HS-5 (cell line): ENCODE measurements at regions not wholly inside any gene's neighbourhood (a gene's known extent, or its start where the extent isn't known, plus 50 kb on each side); places are given as distances from the start of the nearest gene placed in this dataset.

Source experiments
- DNase-seq: peaks from one replicate; pipeline ENCODE4 v3.0.0-alpha.2; 2012; ENCODE audit warnings: low read depth

DNA sequence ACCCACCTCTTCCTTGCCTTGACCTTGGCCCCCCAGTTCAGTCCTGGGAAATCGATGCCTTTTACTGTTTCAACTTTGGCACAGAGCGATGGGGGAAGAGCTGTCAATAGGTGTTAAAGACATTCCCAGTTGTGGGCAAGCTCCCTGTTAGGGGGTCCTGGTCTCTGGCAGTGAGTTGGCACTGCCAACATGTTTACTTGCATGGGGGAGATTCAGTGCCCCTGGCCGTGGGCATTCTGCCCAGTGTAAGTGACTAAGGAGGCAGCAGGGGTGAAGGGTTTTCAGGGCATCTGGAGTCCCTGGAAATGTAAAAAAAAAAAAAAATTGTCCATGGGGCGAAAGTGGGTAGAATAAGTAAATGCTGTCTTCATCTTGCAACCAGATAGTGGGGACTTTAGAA, 407.0 kb downstream of the PTPRU start:
- DNase-seq, result no peak

GRCh38 chr1:29642519-29642918, 406.2 kb downstream of the PTPRU start:
- DNase-seq, result no peak

DNA sequence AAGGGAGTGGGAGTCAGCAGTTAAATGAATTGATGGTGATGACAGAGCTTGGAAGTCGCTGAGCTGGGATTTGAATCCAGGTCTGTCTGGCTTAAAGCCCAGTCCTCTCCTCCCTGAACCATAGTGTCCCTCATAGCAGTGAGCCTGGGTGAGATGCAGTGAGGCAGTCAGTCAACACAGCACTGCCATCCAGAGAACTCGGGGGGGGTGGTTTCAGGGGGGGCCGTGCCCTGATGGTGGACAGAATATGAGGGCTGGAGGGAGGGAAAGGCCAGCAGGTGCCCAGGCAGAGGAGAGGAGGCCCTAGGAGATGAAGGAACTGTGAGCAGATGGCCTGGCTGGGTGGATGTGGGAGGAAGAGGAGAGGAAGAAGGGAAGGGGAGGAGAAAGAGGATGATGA, 405.6 kb downstream of the PTPRU start:
- no peak for DNase-seq

GRCh38 chr1:29640428-29640785, 404.1 kb downstream of the PTPRU start:
- no peak for DNase-seq

GRCh38 chr1:29639741-29640427, 403.6 kb downstream of the PTPRU start:
- DNase-seq, result peak; percentile 36

- DNase-seq, result no peak
These were observed 402.9 kb downstream of the PTPRU start for GRCh38 chr1:29639156-29639736.

DNA sequence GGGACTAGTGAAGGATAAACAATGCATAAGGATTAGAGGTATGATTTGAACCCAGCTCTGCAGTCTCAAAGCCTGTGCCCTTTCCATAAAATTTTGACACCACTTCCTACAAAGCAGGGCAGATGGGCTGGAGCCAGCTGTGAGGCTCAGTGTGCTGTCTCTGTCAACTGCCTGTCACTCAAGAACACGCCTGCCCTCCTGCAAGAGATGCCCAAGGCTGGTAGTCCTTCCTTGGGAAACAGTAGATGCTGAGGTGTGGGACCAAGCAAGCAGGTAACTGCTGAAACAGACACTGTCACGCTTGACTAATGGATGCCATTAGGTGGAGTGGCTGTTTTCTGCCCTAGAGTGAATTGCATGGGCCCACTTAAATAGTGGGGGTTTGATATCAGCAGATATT, 402.0 kb downstream of the PTPRU start:
- no peak for DNase-seq

GRCh38 chr1:29636936-29637335, 400.6 kb downstream of the PTPRU start:
- no peak for DNase-seq

- DNase-seq, result no peak
These were observed 399.4 kb downstream of the PTPRU start for GRCh38 chr1:29635501-29636263.

DNA sequence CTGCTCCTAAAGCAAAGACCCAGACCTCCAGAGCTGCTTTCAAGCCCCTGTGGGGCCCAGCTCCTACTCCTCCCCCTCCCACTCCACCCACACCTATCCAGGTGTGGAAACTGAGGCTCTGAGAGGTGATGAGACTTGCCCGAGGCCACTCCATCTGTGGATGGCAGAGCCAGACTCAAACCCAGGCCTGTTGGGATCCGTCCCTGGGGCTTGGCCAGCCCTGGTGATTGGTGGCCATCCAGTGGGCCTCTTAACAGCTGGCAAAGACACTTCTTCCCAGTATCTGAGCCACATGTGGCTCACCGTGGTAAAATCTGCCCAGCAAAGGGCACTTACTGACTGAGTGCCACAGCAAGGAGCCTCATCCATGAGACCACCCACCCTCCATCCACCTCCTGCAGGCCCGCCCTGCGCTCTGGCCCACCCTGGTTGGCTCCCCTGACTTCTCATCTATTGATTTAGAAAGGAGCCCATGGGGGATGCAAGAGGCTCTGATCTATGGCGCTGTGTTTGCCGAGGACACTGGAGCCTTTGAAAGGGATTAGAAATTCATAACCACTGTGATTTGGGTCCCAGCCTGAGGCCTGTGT, 398.5 kb downstream of the PTPRU start:
- no peak for DNase-seq

DNA sequence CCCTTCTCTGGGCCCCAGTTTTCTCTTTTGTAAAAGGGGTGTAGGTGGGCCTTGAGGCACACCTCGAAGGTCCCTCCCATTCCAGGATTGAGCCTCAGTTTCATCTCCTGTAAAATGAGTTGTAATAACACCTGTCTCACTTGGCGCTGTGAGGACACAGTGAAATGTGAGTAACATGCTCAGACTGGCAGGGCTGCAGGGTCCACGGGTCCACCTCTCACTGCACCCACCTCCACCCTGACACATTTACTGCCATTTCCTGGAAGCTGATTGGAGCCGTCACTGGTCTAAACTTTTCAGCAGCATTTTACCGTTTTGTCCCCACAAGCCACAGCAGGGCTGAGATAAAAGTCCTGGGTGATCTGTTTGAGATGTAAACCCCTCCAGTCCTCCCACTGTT, 398.0 kb downstream of the PTPRU start:
- DNase-seq, result no peak

GRCh38 chr1:29633771-29634170, 397.4 kb downstream of the PTPRU start:
- no peak for DNase-seq

GRCh38 chr1:29632806-29633615, 396.7 kb downstream of the PTPRU start:
- DNase-seq, result no peak

GRCh38 chr1:29631836-29632805, 395.8 kb downstream of the PTPRU start:
- no peak for DNase-seq

- no peak for DNase-seq
These were observed 395.0 kb downstream of the PTPRU start for GRCh38 chr1:29631361-29631760.

DNA sequence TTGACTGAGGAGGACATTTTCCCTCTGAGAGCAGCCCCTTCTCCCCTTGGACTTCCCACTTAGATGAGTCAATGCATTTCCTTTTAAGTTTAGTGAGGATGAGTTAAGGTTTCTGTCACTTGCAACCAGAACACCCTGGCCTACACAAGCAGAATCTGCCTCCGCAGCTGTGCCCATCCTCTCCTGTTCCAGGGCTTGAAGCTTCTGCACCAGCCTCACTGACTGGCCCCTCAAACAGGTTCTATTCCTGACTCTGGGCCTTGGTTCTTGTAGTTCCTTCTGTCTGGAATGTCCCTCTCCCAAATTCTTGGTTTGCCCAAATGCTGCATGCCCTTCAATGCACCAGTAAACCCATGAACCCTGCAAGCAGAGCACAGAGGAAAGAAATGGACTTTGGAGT, 394.4 kb downstream of the PTPRU start:
- no peak for DNase-seq

GRCh38 chr1:29629814-29630516, 393.6 kb downstream of the PTPRU start:
- DNase-seq, result no peak

GRCh38 chr1:29629401-29629800, 393.1 kb downstream of the PTPRU start:
- no peak for DNase-seq

DNA sequence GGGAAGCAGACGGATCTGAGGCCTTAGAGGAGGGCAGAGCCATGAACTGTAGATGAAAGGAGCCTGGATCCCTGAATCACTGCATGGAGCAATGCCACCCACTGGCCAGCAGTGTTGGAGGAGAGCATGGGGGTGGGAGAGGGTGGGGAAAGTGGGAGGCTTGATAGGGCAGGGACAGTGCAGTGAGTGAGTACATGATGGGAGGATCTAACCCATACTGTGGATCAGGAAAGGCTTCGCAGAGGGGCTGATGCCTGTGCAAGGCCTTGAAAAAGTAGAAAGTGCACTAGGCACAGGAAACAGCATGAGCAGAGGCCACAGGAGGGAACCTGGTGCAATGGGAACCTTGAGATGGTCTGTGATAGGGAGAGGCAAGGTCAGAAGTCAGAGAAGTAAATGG, 391.9 kb downstream of the PTPRU start:
- no peak for DNase-seq

DNA sequence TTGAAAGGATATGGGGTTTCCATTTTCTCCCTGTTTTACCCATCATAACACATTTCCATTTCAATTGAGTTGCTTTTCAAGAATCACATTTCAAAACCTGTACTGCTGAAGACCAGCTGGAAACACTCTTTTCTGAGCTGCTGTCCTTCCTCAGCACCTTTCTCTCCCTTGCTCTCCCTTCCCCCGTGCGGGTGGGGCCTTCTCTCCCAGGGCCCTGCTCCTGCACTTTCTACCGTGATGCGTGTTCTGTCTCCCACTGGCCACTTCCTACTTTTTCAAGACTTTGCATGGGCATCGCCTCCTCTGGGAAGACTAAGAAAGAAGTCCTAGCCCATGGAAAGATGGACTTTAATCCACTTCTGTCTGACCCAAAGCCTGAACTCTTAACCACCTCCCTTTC, 390.4 kb downstream of the PTPRU start:
- DNase-seq, result no peak
